ENCODE measurements at regions not wholly inside any gene's neighbourhood (a gene's known extent, or its start where the extent isn't known, plus 50 kb on each side); places are given as distances from the start of the nearest gene placed in this dataset.

GRCh38 chr16:79312502-79312901 is 288.0 kb downstream of the MAF start:
- Histone ChIP-seq H3K27me3 (ENCODE audit: control insufficient read depth in 5 of 5, insufficient read depth in 4 of 5, low read length in 5 of 5) (peaks cover 0 to under 1% (median 0%) of the 10 kb centered on the region in 5 donors), H3K4me1 (ENCODE audit: control insufficient read depth in 5 of 5, insufficient read depth in 5 of 5, low read length in 5 of 5) (peaks cover 0 to 5% (median 3%) of the 10 kb centered on the region in 5 donors), H3K36me3 (ENCODE audit: control insufficient read depth in 5 of 5, insufficient read depth in 5 of 5, low read length in 5 of 5) (no peaks in the 10 kb centered on the region), H3K27ac (ENCODE audit: low read depth, low read length) (no peak overlapping the region), H3K9me3 (ENCODE audit: control insufficient read depth in 5 of 5, low read length in 5 of 5) (no peaks in the 10 kb centered on the region), H3K4me3 (ENCODE audit: low read depth in 1 of 5, low read length in 5 of 5) (no peak overlapping the region), H3K9ac (ENCODE audit: low read length in 5 of 5) (no peak overlapping the region)

GRCh38 chr16:79310710-79311109 is 289.8 kb downstream of the MAF start:
- Histone ChIP-seq H3K9me3 (ENCODE audit: control insufficient read depth in 5 of 5, low read length in 5 of 5) (no peaks in the 10 kb centered on the region), H3K9ac (ENCODE audit: low read length in 5 of 5) (no peak overlapping the region), H3K27me3 (ENCODE audit: control insufficient read depth in 5 of 5, insufficient read depth in 4 of 5, low read length in 5 of 5) (no peaks in the 10 kb centered on the region), H3K4me3 (ENCODE audit: low read depth in 1 of 5, low read length in 5 of 5) (no peak overlapping the region), H3K27ac (ENCODE audit: low read depth, low read length) (no peak overlapping the region), H3K4me1 (ENCODE audit: control insufficient read depth in 5 of 5, insufficient read depth in 5 of 5, low read length in 5 of 5) (peaks cover 0 to 5% (median 3%) of the 10 kb centered on the region in 5 donors), H3K36me3 (ENCODE audit: control insufficient read depth in 5 of 5, insufficient read depth in 5 of 5, low read length in 5 of 5) (no peaks in the 10 kb centered on the region)

- H3K4me3 ChIP-seq (ENCODE audit: low read depth in 1 of 5, low read length in 5 of 5) = no peak overlapping the region
Observed at GRCh38 chr16:79309606-79310005, 290.9 kb downstream of the MAF start.

GRCh38 chr16:79307214-79307613 is 293.3 kb downstream of the MAF start:
- Histone ChIP-seq H3K27me3 (ENCODE audit: control insufficient read depth in 5 of 5, insufficient read depth in 4 of 5, low read length in 5 of 5) (no peaks in the 10 kb centered on the region), H3K27ac (ENCODE audit: low read depth, low read length) (no peak overlapping the region), H3K9ac (ENCODE audit: low read length in 5 of 5) (no peak overlapping the region), H3K9me3 (ENCODE audit: control insufficient read depth in 5 of 5, low read length in 5 of 5) (no peaks in the 10 kb centered on the region), H3K36me3 (ENCODE audit: control insufficient read depth in 5 of 5, insufficient read depth in 5 of 5, low read length in 5 of 5) (no peaks in the 10 kb centered on the region), H3K4me1 (ENCODE audit: control insufficient read depth in 5 of 5, insufficient read depth in 5 of 5, low read length in 5 of 5) (peaks cover 0 to 5% (median 0%) of the 10 kb centered on the region in 5 donors), H3K4me3 (ENCODE audit: low read depth in 1 of 5, low read length in 5 of 5) (no peak overlapping the region)

More at GRCh38 chr16:79309606-79310005, 290.9 kb downstream of the MAF start:
- Histone ChIP-seq H3K9me3 (ENCODE audit: control insufficient read depth in 5 of 5, low read length in 5 of 5) (no peaks in the 10 kb centered on the region), H3K9ac (ENCODE audit: low read length in 5 of 5) (no peak overlapping the region), H3K4me1 (ENCODE audit: control insufficient read depth in 5 of 5, insufficient read depth in 5 of 5, low read length in 5 of 5) (peaks cover 0 to 3% (median 2%) of the 10 kb centered on the region in 5 donors), H3K36me3 (ENCODE audit: control insufficient read depth in 5 of 5, insufficient read depth in 5 of 5, low read length in 5 of 5) (no peaks in the 10 kb centered on the region), H3K27me3 (ENCODE audit: control insufficient read depth in 5 of 5, insufficient read depth in 4 of 5, low read length in 5 of 5) (no peaks in the 10 kb centered on the region), H3K27ac (ENCODE audit: low read depth, low read length) (no peak overlapping the region)

- H3K9ac ChIP-seq (ENCODE audit: low read length in 5 of 5) = no peak overlapping the region
- no peak overlapping the region for H3K4me3 ChIP-seq (ENCODE audit: low read depth in 1 of 5, low read length in 5 of 5)
- peaks cover 0 to 3% (median 0%) of the 10 kb centered on the region in 5 donors for H3K4me1 ChIP-seq (ENCODE audit: control insufficient read depth in 5 of 5, insufficient read depth in 5 of 5, low read length in 5 of 5)
Observed at GRCh38 chr16:79305074-79305473, 295.5 kb downstream of the MAF start.

GRCh38 chr16:79303959-79304387 is 296.6 kb downstream of the MAF start:
- H3K9me3 ChIP-seq (ENCODE audit: control insufficient read depth in 5 of 5, low read length in 5 of 5) = no peaks in the 10 kb centered on the region
- no peaks in the 10 kb centered on the region for H3K36me3 ChIP-seq (ENCODE audit: control insufficient read depth in 5 of 5, insufficient read depth in 5 of 5, low read length in 5 of 5)
- H3K4me1 ChIP-seq (ENCODE audit: control insufficient read depth in 5 of 5, insufficient read depth in 5 of 5, low read length in 5 of 5) = peaks cover 0 to 3% (median 0%) of the 10 kb centered on the region in 5 donors
- no peak overlapping the region for H3K27ac ChIP-seq (ENCODE audit: low read depth, low read length)
- H3K27me3 ChIP-seq (ENCODE audit: control insufficient read depth in 5 of 5, insufficient read depth in 4 of 5, low read length in 5 of 5) = no peaks in the 10 kb centered on the region
- no peak overlapping the region for H3K4me3 ChIP-seq (ENCODE audit: low read depth in 1 of 5, low read length in 5 of 5)
- no peak overlapping the region for H3K9ac ChIP-seq (ENCODE audit: low read length in 5 of 5)

More at GRCh38 chr16:79305074-79305473, 295.5 kb downstream of the MAF start:
- no peaks in the 10 kb centered on the region for H3K9me3 ChIP-seq (ENCODE audit: control insufficient read depth in 5 of 5, low read length in 5 of 5)
- H3K27me3 ChIP-seq (ENCODE audit: control insufficient read depth in 5 of 5, insufficient read depth in 4 of 5, low read length in 5 of 5) = no peaks in the 10 kb centered on the region
- no peak overlapping the region for H3K27ac ChIP-seq (ENCODE audit: low read depth, low read length)
- H3K36me3 ChIP-seq (ENCODE audit: control insufficient read depth in 5 of 5, insufficient read depth in 5 of 5, low read length in 5 of 5) = no peaks in the 10 kb centered on the region

- Histone ChIP-seq H3K27ac (ENCODE audit: low read depth, low read length) (no peak overlapping the region), H3K9ac (ENCODE audit: low read length in 5 of 5) (no peak overlapping the region), H3K4me3 (ENCODE audit: low read depth in 1 of 5, low read length in 5 of 5) (no peak overlapping the region), H3K9me3 (ENCODE audit: control insufficient read depth in 5 of 5, low read length in 5 of 5) (no peaks in the 10 kb centered on the region), H3K27me3 (ENCODE audit: control insufficient read depth in 5 of 5, insufficient read depth in 4 of 5, low read length in 5 of 5) (no peaks in the 10 kb centered on the region), H3K4me1 (ENCODE audit: control insufficient read depth in 5 of 5, insufficient read depth in 5 of 5, low read length in 5 of 5) (peaks cover 0 to 2% (median 0%) of the 10 kb centered on the region in 5 donors), H3K36me3 (ENCODE audit: control insufficient read depth in 5 of 5, insufficient read depth in 5 of 5, low read length in 5 of 5) (no peaks in the 10 kb centered on the region)
Observed at GRCh38 chr16:79303206-79303605, 297.3 kb downstream of the MAF start.

- Histone ChIP-seq H3K36me3 (ENCODE audit: control insufficient read depth in 5 of 5, insufficient read depth in 5 of 5, low read length in 5 of 5) (no peaks in the 10 kb centered on the region), H3K27ac (ENCODE audit: low read depth, low read length) (no peak overlapping the region), H3K27me3 (ENCODE audit: control insufficient read depth in 5 of 5, insufficient read depth in 4 of 5, low read length in 5 of 5) (no peaks in the 10 kb centered on the region), H3K4me1 (ENCODE audit: control insufficient read depth in 5 of 5, insufficient read depth in 5 of 5, low read length in 5 of 5) (peaks cover 0 to 2% (median 0%) of the 10 kb centered on the region in 5 donors), H3K9me3 (ENCODE audit: control insufficient read depth in 5 of 5, low read length in 5 of 5) (no peaks in the 10 kb centered on the region), H3K4me3 (ENCODE audit: low read depth in 1 of 5, low read length in 5 of 5) (no peak overlapping the region), H3K9ac (ENCODE audit: low read length in 5 of 5) (no peak overlapping the region)
Observed at GRCh38 chr16:79302731-79303130, 297.8 kb downstream of the MAF start.

- Histone ChIP-seq H3K27me3 (ENCODE audit: control insufficient read depth in 5 of 5, insufficient read depth in 4 of 5, low read length in 5 of 5) (no peaks in the 10 kb centered on the region), H3K4me3 (ENCODE audit: low read depth in 1 of 5, low read length in 5 of 5) (no peak overlapping the region), H3K9ac (ENCODE audit: low read length in 5 of 5) (no peak overlapping the region), H3K27ac (ENCODE audit: low read depth, low read length) (no peak overlapping the region), H3K4me1 (ENCODE audit: control insufficient read depth in 5 of 5, insufficient read depth in 5 of 5, low read length in 5 of 5) (peaks cover 0 to 2% (median 0%) of the 10 kb centered on the region in 5 donors), H3K9me3 (ENCODE audit: control insufficient read depth in 5 of 5, low read length in 5 of 5) (no peaks in the 10 kb centered on the region), H3K36me3 (ENCODE audit: control insufficient read depth in 5 of 5, insufficient read depth in 5 of 5, low read length in 5 of 5) (no peaks in the 10 kb centered on the region)
Observed at GRCh38 chr16:79301051-79301450, 299.5 kb downstream of the MAF start.

GRCh38 chr16:79298894-79299799 is 301.4 kb downstream of the MAF start:
- H3K27me3 ChIP-seq (ENCODE audit: control insufficient read depth in 5 of 5, insufficient read depth in 4 of 5, low read length in 5 of 5) = no peaks in the 10 kb centered on the region
- no peak overlapping the region for H3K4me3 ChIP-seq (ENCODE audit: low read depth in 1 of 5, low read length in 5 of 5)
- no peak overlapping the region for H3K9ac ChIP-seq (ENCODE audit: low read length in 5 of 5)
- H3K4me1 ChIP-seq (ENCODE audit: control insufficient read depth in 5 of 5, insufficient read depth in 5 of 5, low read length in 5 of 5) = peaks cover 0 to 1% (median 0%) of the 10 kb centered on the region in 5 donors
- no peaks in the 10 kb centered on the region for H3K36me3 ChIP-seq (ENCODE audit: control insufficient read depth in 5 of 5, insufficient read depth in 5 of 5, low read length in 5 of 5)
- no peak overlapping the region for H3K27ac ChIP-seq (ENCODE audit: low read depth, low read length)
- no peaks in the 10 kb centered on the region for H3K9me3 ChIP-seq (ENCODE audit: control insufficient read depth in 5 of 5, low read length in 5 of 5)

Data from subcutaneous abdominal adipose tissue (tissue), 5 donors.